Astrocyte (in vitro differentiated cells and primary cell): ENCODE measurements at regions not wholly inside any gene's neighbourhood (a gene's known extent, or its start where the extent isn't known, plus 50 kb on each side); places are given as distances from the start of the nearest gene placed in this dataset.

Experiments
- DNase-seq: peaks from one replicate; pipeline ENCODE4 v3.0.0-alpha.2; 2010; ENCODE audit warnings: low read depth
- FAIRE-seq: peaks from 2 replicates; lab custom pipeline; 2011; peaks lifted over from hg19 to GRCh38; lab: Jason Lieb, UNC
- H2AFZ ChIP-seq: 2 replicates; pipeline ENCODE4 v1.6.0; 2012; ENCODE audit warnings: low read depth, low read length, inconsistent platforms
- H3K27ac ChIP-seq: 2 replicates; pipeline ENCODE4 v1.5.1; 2011; ENCODE audit warnings: low read depth, low read length, inconsistent platforms
- H3K27me3 ChIP-seq: 2 replicates; pipeline ENCODE4 v1.6.0; 2011; ENCODE audit warnings: low read length, inconsistent platforms; ENCODE audit not compliant: insufficient read depth
- H3K36me3 ChIP-seq: 2 replicates; pipeline ENCODE4 v1.5.1; 2011; ENCODE audit warnings: low read length, inconsistent platforms; ENCODE audit not compliant: insufficient read depth
- H3K4me1 ChIP-seq: 2 replicates; pipeline ENCODE4 v1.5.1; 2011; ENCODE audit warnings: low read length, inconsistent platforms; ENCODE audit not compliant: insufficient read depth
- H3K4me2 ChIP-seq: 2 replicates; pipeline ENCODE4 v1.6.0; 2012; ENCODE audit warnings: low read length, inconsistent platforms
- H3K4me3 ChIP-seq: 2 replicates; pipeline ENCODE4 v1.5.1; 2011; ENCODE audit warnings: low read depth, mild to moderate bottlenecking, low read length, inconsistent platforms; ENCODE audit not compliant: insufficient read depth
- H3K79me2 ChIP-seq: 2 replicates; pipeline ENCODE4 v1.6.0; 2012; ENCODE audit warnings: mild to moderate bottlenecking, low read length, inconsistent platforms; ENCODE audit not compliant: insufficient read depth
- H3K9ac ChIP-seq: 2 replicates; pipeline ENCODE4 v1.6.0; 2012; ENCODE audit warnings: mild to moderate bottlenecking, low read length, inconsistent platforms
- H3K9me3 ChIP-seq: 2 replicates; pipeline ENCODE4 v1.5.1; 2012; ENCODE audit warnings: low read depth, mild to moderate bottlenecking, low read length, inconsistent platforms; ENCODE audit not compliant: insufficient read depth
- H4K20me1 ChIP-seq: 2 replicates; pipeline ENCODE4 v1.6.0; 2012; ENCODE audit warnings: low read length, inconsistent platforms; ENCODE audit not compliant: insufficient read depth
- H3K27ac Mint-ChIP-seq: one replicate; pipeline ENCODE4 v1.8.0; 2021; ENCODE audit warnings: mild to moderate bottlenecking, mixed read lengths; ENCODE audit not compliant: unreplicated experiment
- H3K27me3 Mint-ChIP-seq: one replicate; pipeline ENCODE4 v1.8.0; 2021; ENCODE audit warnings: low read depth, mixed read lengths; ENCODE audit not compliant: unreplicated experiment
- H3K36me3 Mint-ChIP-seq: one replicate; pipeline ENCODE4 v1.8.0; 2021; ENCODE audit warnings: low read depth, mixed read lengths; ENCODE audit not compliant: unreplicated experiment
- H3K4me1 Mint-ChIP-seq: one replicate; pipeline ENCODE4 v1.8.0; 2021; ENCODE audit warnings: low read depth, mixed read lengths; ENCODE audit not compliant: unreplicated experiment
- H3K4me3 Mint-ChIP-seq: one replicate; pipeline ENCODE4 v1.8.0; 2021; ENCODE audit warnings: mild to moderate bottlenecking, moderate library complexity, mixed read lengths; ENCODE audit not compliant: unreplicated experiment
- H3K9me3 Mint-ChIP-seq: one replicate; pipeline ENCODE4 v1.8.0; 2021; ENCODE audit warnings: mild to moderate bottlenecking, mixed read lengths; ENCODE audit not compliant: unreplicated experiment
- EZH2 ChIP-seq: IDR thresholded peaks from 2 replicates; pipeline ENCODE4 v1.6.1; 2012; ENCODE audit warnings: mild to moderate bottlenecking, low read length, inconsistent platforms; ENCODE audit not compliant: insufficient read depth
- TF ChIP-seq, protein P1 (sequence below): IDR thresholded peaks from 2 replicates; pipeline ENCODE4 v1.5.1; 2011; ENCODE audit warnings: low read depth, mild to moderate bottlenecking, inconsistent platforms, low read length, moderate library complexity; ENCODE audit not compliant: insufficient read depth

DNA sequence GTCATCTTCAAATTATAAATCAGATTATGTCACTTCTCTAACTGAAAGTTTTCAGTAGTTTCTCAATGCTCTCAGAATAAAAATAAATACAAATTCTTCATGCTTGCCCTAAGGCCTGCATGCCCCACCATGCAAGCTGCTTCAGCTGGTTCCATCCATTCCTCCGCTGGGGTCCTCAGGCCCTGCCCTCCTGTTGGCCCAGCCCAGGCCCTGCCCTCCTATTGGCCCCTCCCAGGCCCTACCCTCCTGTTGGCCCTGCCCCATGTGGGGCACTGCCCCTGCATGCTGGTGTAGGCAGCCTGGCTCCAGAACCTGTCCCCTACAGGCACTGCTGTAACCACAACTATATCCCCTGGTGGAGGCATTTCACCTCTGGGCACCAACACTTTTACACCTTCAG lies 109.3 kb upstream of the TCERG1L start:
- FAIRE-seq (no peak), DNase-seq (no peak)
- H3K27ac Mint-ChIP-seq, result no peak overlapping the region
- no peaks in the 10 kb centered on the region for H3K36me3 ChIP-seq
- no peak overlapping the region for H3K4me3 Mint-ChIP-seq
- no peaks in the 10 kb centered on the region for H4K20me1 ChIP-seq
- H3K79me2 ChIP-seq, result no peaks in the 10 kb centered on the region
- no peak overlapping the region for H3K9ac ChIP-seq
- no peaks in the 10 kb centered on the region for H3K36me3 Mint-ChIP-seq
- no peak overlapping the region for H3K27ac ChIP-seq
- no peaks in the 10 kb centered on the region for H3K4me1 ChIP-seq
- H3K27me3 ChIP-seq, result no peaks in the 10 kb centered on the region
- peaks cover 7% of the 10 kb centered on the region for H3K9me3 ChIP-seq
- no peak overlapping the region for H3K4me2 ChIP-seq
- H2AFZ ChIP-seq, result no peak overlapping the region
- no peaks in the 10 kb centered on the region for H3K4me1 Mint-ChIP-seq
- peaks cover 17% of the 10 kb centered on the region for H3K27me3 Mint-ChIP-seq
- no peak for TF ChIP-seq EZH2
- TF ChIP-seq, protein P1, sequence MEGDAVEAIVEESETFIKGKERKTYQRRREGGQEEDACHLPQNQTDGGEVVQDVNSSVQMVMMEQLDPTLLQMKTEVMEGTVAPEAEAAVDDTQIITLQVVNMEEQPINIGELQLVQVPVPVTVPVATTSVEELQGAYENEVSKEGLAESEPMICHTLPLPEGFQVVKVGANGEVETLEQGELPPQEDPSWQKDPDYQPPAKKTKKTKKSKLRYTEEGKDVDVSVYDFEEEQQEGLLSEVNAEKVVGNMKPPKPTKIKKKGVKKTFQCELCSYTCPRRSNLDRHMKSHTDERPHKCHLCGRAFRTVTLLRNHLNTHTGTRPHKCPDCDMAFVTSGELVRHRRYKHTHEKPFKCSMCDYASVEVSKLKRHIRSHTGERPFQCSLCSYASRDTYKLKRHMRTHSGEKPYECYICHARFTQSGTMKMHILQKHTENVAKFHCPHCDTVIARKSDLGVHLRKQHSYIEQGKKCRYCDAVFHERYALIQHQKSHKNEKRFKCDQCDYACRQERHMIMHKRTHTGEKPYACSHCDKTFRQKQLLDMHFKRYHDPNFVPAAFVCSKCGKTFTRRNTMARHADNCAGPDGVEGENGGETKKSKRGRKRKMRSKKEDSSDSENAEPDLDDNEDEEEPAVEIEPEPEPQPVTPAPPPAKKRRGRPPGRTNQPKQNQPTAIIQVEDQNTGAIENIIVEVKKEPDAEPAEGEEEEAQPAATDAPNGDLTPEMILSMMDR, result no peak
- no peak overlapping the region for H3K4me3 ChIP-seq
- H3K9me3 Mint-ChIP-seq, result peaks cover 12% of the 10 kb centered on the region

DNA sequence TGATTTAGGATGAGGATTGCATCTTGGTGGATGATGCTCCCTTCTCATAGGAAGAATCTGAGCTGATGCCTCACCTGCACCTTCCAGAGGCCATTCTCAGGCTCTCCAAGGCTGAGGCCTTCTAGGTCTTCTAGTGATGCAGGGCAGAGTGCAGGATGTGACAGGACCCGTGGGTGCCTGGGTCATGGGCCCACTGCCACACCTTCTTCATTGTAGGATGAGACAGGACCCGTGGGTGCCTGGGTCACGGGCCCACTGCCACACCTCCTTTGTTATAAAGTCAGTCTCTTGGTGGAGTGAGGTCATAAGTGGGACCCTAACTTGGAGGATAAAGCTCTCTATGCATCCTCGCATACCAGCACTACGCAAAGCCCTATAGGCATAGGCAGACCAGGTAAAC lies 109.9 kb upstream of the TCERG1L start:
- no peak overlapping the region for H2AFZ ChIP-seq
- TF ChIP-seq, protein P1, result no peak
- TF ChIP-seq EZH2, result no peak
- no peaks in the 10 kb centered on the region for H3K36me3 Mint-ChIP-seq
- H3K9ac ChIP-seq, result no peak overlapping the region
- peaks cover 18% of the 10 kb centered on the region for H3K27me3 Mint-ChIP-seq
- H3K4me3 ChIP-seq, result no peak overlapping the region
- H3K9me3 Mint-ChIP-seq, result peaks cover 12% of the 10 kb centered on the region
- no peaks in the 10 kb centered on the region for H3K27me3 ChIP-seq
- no peaks in the 10 kb centered on the region for H3K79me2 ChIP-seq
- no peak overlapping the region for H3K4me3 Mint-ChIP-seq
- H4K20me1 ChIP-seq, result no peaks in the 10 kb centered on the region
- no peak overlapping the region for H3K27ac ChIP-seq
- no peak for DNase-seq
- no peaks in the 10 kb centered on the region for H3K36me3 ChIP-seq
- no peaks in the 10 kb centered on the region for H3K4me1 Mint-ChIP-seq
- H3K4me2 ChIP-seq, result no peak overlapping the region
- no peak for FAIRE-seq
- H3K9me3 ChIP-seq, result peaks cover 7% of the 10 kb centered on the region
- H3K4me1 ChIP-seq, result no peaks in the 10 kb centered on the region
- no peak overlapping the region for H3K27ac Mint-ChIP-seq

DNA sequence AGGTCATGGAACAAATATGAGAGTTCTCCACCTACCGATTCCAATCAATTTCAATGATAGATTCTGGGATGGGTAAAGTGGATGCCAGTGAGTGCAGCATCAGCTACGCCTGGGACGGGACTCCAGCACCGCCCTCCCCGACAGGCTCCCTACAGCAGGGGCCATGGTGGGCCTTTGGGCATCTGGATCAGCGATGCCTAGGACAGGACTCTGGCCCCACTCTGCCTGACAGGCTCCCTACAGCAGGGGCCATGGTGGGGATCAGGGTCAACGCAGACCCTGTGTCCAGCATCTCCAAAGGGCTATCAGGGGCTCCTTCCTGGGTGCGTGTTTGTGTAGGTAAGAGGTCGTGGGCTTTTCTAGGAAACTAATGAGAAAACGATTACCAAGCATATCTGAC lies 111.2 kb upstream of the TCERG1L start:
- no peak overlapping the region for H3K27ac Mint-ChIP-seq
- H3K27me3 Mint-ChIP-seq, result peaks cover 21% of the 10 kb centered on the region
- TF ChIP-seq EZH2, result no peak
- TF ChIP-seq, protein P1, result no peak
- Histone ChIP-seq H3K36me3 (no peaks in the 10 kb centered on the region), H3K27ac (no peak overlapping the region), H3K27me3 (no peaks in the 10 kb centered on the region), H4K20me1 (no peaks in the 10 kb centered on the region), H3K9ac (no peak overlapping the region), H3K9me3 (peaks cover 7% of the 10 kb centered on the region), H3K79me2 (no peaks in the 10 kb centered on the region), H3K4me1 (no peaks in the 10 kb centered on the region), H3K4me3 (no peak overlapping the region), H2AFZ (no peak overlapping the region), H3K4me2 (no peak overlapping the region)
- no peaks in the 10 kb centered on the region for H3K4me1 Mint-ChIP-seq
- no peak for DNase-seq
- peaks cover 10% of the 10 kb centered on the region for H3K9me3 Mint-ChIP-seq
- H3K36me3 Mint-ChIP-seq, result no peaks in the 10 kb centered on the region
- H3K4me3 Mint-ChIP-seq, result no peak overlapping the region
- FAIRE-seq, result no peak
